ENCODE measurements at regions not wholly inside any gene's neighbourhood (a gene's known extent, or its start where the extent isn't known, plus 50 kb on each side); places are given as distances from the start of the nearest gene placed in this dataset.
"Not testable (repeated sequence)": the region's sequence is repeated elsewhere in the genome, so short reads cannot be mapped to it uniquely, and the experiment has no call there.

- H3K4me1 ChIP-seq (ENCODE audit: control insufficient read depth, insufficient read depth, low read length), result peaks cover 13% of the 10 kb centered on the region
- H3K9ac ChIP-seq (ENCODE audit: low read length); H3K27me3 ChIP-seq (replicated peaks; ENCODE audit: control insufficient read depth, insufficient read depth, low read length); DNase-seq (ENCODE audit: low read depth); H3K9me3 ChIP-seq (ENCODE audit: control insufficient read depth, low read length); H3K36me3 ChIP-seq (ENCODE audit: control insufficient read depth, insufficient read depth, low read length, severe bottlenecking); H3K4me3 ChIP-seq (ENCODE audit: low read length): not testable (repeated sequence)
Measured at GRCh38 chr2:181802300-181802699, 89.2 kb upstream of the ITPRID2 start.

DNA sequence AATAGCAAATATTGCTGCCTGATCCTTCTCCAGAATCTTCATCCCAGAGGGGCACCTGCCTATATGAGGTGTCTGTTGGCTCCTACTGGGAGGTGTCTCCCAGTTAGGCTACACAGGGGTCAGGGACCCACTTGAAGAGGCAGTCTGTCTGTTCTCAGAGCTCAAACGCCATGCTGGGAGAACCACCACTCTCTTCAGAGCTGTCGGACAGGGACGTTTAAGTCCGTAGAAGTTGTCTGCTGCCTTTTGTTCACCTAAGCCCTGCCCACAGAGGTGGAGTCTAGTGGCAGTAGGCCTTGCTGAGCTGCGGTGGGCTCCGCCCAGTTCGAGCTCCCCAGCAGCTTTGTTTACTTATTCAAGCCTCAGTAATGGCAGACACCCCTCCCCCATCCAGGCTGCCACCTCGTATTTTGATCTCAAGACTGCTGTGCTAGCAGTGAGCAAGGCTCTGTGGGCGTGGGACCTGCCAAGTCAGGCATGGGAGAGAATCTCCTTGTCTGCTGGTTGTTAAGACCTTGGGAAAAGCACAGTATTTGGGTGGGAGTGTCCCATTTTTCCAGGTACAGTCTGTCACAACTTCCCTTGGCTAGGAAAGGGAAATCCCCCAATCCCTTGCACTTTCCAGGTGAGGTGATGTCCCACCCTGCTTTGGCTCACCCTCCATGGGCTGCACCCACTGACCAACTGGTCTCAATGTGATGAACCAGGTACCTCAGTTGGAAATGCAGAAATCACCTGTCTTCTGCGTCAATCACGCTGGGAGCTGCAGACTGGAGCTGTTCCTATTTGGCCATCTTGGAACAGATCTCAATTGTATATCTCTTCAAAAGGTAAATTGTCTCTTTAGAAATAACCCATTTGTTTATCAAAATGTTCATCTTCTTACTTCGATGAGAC lies 87.4 kb upstream of the ITPRID2 start:
- peaks cover 13% of the 10 kb centered on the region for H3K4me1 ChIP-seq (ENCODE audit: control insufficient read depth, insufficient read depth, low read length)
- not testable (repeated sequence) for H3K36me3 ChIP-seq (ENCODE audit: control insufficient read depth, insufficient read depth, low read length, severe bottlenecking); H3K9me3 ChIP-seq (ENCODE audit: control insufficient read depth, low read length); DNase-seq (ENCODE audit: low read depth); H3K4me3 ChIP-seq (ENCODE audit: low read length); H3K9ac ChIP-seq (ENCODE audit: low read length); H3K27me3 ChIP-seq (replicated peaks; ENCODE audit: control insufficient read depth, insufficient read depth, low read length)

DNA sequence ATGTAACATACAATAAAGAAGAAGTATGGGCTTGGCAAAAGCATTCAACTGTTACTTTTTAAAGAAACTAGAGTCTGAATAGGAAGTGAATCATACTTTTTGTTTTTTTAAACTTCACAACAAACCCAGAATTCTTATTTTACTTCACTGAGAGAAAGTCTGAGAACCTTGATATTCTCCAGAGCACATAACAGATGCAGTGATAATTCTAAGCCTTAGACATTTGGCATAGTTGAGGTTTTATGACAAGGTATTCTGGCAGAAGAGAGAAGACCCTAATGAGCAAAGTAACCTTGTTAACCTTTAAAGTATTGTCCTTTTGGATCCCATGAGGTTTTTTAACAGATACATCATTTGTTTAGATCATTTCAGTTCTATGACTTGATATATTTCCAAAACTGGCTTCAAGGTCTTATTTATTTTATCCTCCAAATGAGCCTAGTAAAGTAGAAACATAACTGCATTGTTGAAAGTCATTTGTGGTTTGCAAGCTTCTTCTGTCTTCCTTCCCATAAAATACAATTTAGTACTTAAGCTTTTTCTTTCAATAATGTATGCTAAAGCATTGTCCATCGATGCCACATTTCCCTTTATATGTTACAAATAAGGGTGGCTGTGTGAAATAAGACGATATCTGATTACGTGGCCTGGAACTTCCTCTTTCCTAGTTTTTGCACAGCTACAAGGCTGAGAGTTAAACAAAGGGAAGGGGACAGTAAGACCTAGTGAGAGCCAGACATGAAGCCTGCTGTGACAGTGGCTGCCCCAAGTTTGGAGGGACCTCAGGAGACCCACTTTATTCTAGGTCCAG lies 86.1 kb upstream of the ITPRID2 start:
- DNase-seq (ENCODE audit: low read depth), result peak; percentile 61
- Histone ChIP-seq H3K36me3 (ENCODE audit: control insufficient read depth, insufficient read depth, low read length, severe bottlenecking) (no peaks in the 10 kb centered on the region), H3K27me3 (replicated peaks; ENCODE audit: control insufficient read depth, insufficient read depth, low read length) (no peaks in the 10 kb centered on the region), H3K9ac (ENCODE audit: low read length) (no peak overlapping the region), H3K4me1 (ENCODE audit: control insufficient read depth, insufficient read depth, low read length) (peaks cover 13% of the 10 kb centered on the region), H3K9me3 (ENCODE audit: control insufficient read depth, low read length) (no peaks in the 10 kb centered on the region), H3K4me3 (ENCODE audit: low read length) (no peak overlapping the region)

DNA sequence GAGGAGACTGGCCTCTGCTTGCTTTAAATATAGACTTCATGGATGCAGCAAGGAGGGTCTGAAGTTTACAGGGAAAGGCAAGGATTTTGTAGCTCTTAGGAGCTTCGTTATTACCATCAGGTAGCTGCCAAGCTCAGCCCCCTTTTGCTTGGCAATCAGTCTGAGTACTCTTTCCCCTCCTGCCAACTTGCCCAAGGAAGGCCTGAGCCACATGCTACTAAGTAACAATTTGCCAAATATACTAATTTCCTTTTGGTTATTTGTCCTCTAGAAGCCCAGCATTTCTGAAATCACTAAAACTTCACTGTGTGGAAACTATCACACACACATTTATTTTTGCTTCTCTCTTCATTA lies 85.5 kb upstream of the ITPRID2 start:
- Histone ChIP-seq H3K36me3 (ENCODE audit: control insufficient read depth, insufficient read depth, low read length, severe bottlenecking) (no peaks in the 10 kb centered on the region), H3K27me3 (replicated peaks; ENCODE audit: control insufficient read depth, insufficient read depth, low read length) (no peaks in the 10 kb centered on the region), H3K4me1 (ENCODE audit: control insufficient read depth, insufficient read depth, low read length) (peaks cover 19% of the 10 kb centered on the region), H3K9me3 (ENCODE audit: control insufficient read depth, low read length) (no peaks in the 10 kb centered on the region), H3K9ac (ENCODE audit: low read length) (no peak overlapping the region), H3K4me3 (ENCODE audit: low read length) (no peak overlapping the region)
- no peak for DNase-seq (ENCODE audit: low read depth)

DNA sequence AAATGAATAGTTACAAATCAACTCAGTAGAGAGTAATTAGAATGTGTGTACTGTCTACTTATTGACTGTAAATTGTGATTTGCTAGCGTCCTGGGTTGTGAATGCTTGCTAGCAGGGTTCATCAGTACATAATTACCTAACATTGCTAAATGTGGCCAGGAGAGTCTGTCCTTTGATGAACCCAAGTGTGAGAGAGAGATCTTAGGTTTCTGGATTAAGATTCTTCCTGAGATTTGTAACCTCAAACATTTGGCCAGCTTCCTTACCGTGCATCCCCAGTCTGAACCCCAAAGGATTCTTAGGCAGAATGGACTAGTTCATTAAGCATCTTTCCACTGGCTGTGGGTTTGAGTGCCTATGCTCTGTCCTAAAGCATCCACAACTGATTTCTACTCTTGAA lies 84.0 kb upstream of the ITPRID2 start:
- Histone ChIP-seq H3K4me1 (ENCODE audit: control insufficient read depth, insufficient read depth, low read length) (peaks cover 20% of the 10 kb centered on the region), H3K9ac (ENCODE audit: low read length) (no peak overlapping the region), H3K36me3 (ENCODE audit: control insufficient read depth, insufficient read depth, low read length, severe bottlenecking) (no peaks in the 10 kb centered on the region), H3K9me3 (ENCODE audit: control insufficient read depth, low read length) (no peaks in the 10 kb centered on the region), H3K4me3 (ENCODE audit: low read length) (no peak overlapping the region), H3K27me3 (replicated peaks; ENCODE audit: control insufficient read depth, insufficient read depth, low read length) (no peaks in the 10 kb centered on the region)
- DNase-seq (ENCODE audit: low read depth), result no peak

DNA sequence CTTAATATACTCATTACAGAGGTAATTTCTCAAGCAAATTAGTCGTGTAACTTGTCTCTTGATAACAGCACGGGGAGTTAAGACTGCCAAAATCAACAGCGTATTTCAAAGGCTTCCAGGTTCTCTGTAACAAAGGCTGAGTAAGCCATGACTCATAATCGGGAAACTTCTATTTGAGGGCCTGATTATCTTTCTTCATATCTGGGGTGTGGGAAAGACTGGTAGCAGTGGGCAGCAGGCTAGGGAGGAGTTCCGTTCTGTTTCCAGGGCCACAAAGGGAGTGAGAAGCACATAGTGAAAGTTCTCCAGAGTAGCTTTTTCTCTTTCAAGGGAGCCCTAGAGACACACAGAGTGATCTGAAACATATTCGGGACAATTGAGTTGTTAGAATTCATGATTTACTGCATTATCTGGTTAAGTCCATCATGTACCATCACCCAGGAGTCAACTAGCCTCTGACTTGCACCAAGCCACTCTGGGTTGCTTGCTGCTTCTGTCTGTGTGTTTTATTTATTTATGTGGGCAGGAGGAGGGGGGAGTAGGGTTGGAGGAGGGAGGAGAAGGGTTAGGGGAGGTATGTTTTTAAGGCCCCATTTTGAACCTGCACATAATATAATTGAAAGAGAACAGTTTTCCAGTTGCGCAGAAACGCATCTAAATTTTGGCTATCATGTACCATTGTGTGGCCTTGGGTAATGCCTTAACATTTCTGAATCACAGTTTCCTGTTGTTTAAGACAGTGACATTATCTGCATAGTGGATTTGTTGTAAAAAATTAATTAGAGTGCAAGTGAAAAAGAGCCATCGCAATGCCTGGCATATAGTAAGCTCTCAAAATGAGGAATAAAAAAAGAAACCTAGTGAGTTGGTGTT lies 80.5 kb upstream of the ITPRID2 start:
- peak; percentile 80 for DNase-seq (ENCODE audit: low read depth)
- H3K4me3 ChIP-seq (ENCODE audit: low read length), result no peak overlapping the region
- H3K4me1 ChIP-seq (ENCODE audit: control insufficient read depth, insufficient read depth, low read length), result peaks cover 7% of the 10 kb centered on the region
- H3K36me3 ChIP-seq (ENCODE audit: control insufficient read depth, insufficient read depth, low read length, severe bottlenecking), result no peaks in the 10 kb centered on the region
- no peak overlapping the region for H3K9ac ChIP-seq (ENCODE audit: low read length)
- H3K9me3 ChIP-seq (ENCODE audit: control insufficient read depth, low read length), result no peaks in the 10 kb centered on the region
- H3K27me3 ChIP-seq (replicated peaks; ENCODE audit: control insufficient read depth, insufficient read depth, low read length), result no peaks in the 10 kb centered on the region

GRCh38 chr2:181812106-181812743 lies 79.3 kb upstream of the ITPRID2 start:
- no peak overlapping the region for H3K9ac ChIP-seq (ENCODE audit: low read length)
- H3K4me3 ChIP-seq (ENCODE audit: low read length), result no peak overlapping the region
- peak; percentile 34 for DNase-seq (ENCODE audit: low read depth)
- peaks cover 7% of the 10 kb centered on the region for H3K4me1 ChIP-seq (ENCODE audit: control insufficient read depth, insufficient read depth, low read length)
- H3K36me3 ChIP-seq (ENCODE audit: control insufficient read depth, insufficient read depth, low read length, severe bottlenecking), result no peaks in the 10 kb centered on the region
- H3K27me3 ChIP-seq (replicated peaks; ENCODE audit: control insufficient read depth, insufficient read depth, low read length), result no peaks in the 10 kb centered on the region
- no peaks in the 10 kb centered on the region for H3K9me3 ChIP-seq (ENCODE audit: control insufficient read depth, low read length)

- DNase-seq (ENCODE audit: low read depth), result peak; percentile 39
- Histone ChIP-seq H3K4me3 (ENCODE audit: low read length) (no peak overlapping the region), H3K36me3 (ENCODE audit: control insufficient read depth, insufficient read depth, low read length, severe bottlenecking) (no peaks in the 10 kb centered on the region), H3K9me3 (ENCODE audit: control insufficient read depth, low read length) (no peaks in the 10 kb centered on the region), H3K4me1 (ENCODE audit: control insufficient read depth, insufficient read depth, low read length) (peaks cover 7% of the 10 kb centered on the region), H3K9ac (ENCODE audit: low read length) (no peak overlapping the region), H3K27me3 (replicated peaks; ENCODE audit: control insufficient read depth, insufficient read depth, low read length) (no peaks in the 10 kb centered on the region)
Measured at GRCh38 chr2:181814057-181814491, 77.5 kb upstream of the ITPRID2 start.

DNA sequence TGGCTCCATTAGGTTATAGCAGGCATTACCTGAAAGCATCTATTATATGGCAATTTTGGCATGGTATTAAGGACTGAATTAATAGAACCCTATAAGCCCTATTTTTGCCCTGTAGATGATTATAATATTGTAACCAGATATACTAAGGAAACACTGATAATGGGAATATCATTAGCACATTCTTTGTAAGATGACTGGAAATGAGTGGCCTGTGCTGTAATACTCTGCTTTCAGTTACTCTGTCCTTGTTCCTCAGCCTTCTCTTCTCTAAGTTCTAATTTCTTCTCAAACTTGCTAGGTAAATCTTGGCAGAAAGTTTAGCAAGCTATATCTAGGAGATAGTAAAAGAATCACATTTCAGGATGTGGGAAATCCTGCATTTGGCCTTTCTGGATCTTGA lies 74.0 kb upstream of the ITPRID2 start:
- no peak for DNase-seq (ENCODE audit: low read depth)
- no peak overlapping the region for H3K4me3 ChIP-seq (ENCODE audit: low read length)
- no peaks in the 10 kb centered on the region for H3K4me1 ChIP-seq (ENCODE audit: control insufficient read depth, insufficient read depth, low read length)
- H3K36me3 ChIP-seq (ENCODE audit: control insufficient read depth, insufficient read depth, low read length, severe bottlenecking), result no peaks in the 10 kb centered on the region
- no peak overlapping the region for H3K9ac ChIP-seq (ENCODE audit: low read length)
- no peaks in the 10 kb centered on the region for H3K9me3 ChIP-seq (ENCODE audit: control insufficient read depth, low read length)
- no peaks in the 10 kb centered on the region for H3K27me3 ChIP-seq (replicated peaks; ENCODE audit: control insufficient read depth, insufficient read depth, low read length)

DNA sequence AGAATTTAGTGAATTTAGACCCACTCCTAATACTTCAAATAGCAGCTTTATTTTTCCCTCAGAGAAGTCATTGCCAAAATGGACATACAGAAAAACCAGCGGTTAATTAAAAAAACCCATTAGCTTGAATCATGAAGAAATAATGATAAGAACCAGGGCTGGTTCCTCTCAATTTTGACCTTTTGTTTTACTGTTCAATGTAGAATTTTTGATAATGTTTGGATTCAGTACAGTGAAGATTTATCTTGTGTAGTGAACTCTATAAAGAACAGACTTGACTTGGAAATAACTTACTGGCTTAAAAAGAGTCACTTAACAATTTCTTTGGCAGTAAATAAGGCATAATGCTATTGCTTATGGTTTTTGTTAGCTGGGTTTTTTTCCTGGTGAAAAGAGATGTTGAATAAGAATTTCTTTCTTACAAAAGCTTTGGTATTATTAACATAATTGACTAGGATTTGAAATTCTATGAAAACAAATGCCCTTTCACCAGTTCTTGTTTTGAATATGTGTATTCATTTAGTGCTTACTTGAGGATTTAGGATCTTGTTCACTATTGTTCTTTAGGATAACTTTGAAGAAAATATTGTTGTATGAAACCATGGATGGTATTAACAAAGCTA lies 73.4 kb upstream of the ITPRID2 start:
- no peak overlapping the region for H3K9ac ChIP-seq (ENCODE audit: low read length)
- no peaks in the 10 kb centered on the region for H3K4me1 ChIP-seq (ENCODE audit: control insufficient read depth, insufficient read depth, low read length)
- H3K9me3 ChIP-seq (ENCODE audit: control insufficient read depth, low read length), result no peaks in the 10 kb centered on the region
- no peak overlapping the region for H3K4me3 ChIP-seq (ENCODE audit: low read length)
- DNase-seq (ENCODE audit: low read depth), result no peak
- no peaks in the 10 kb centered on the region for H3K36me3 ChIP-seq (ENCODE audit: control insufficient read depth, insufficient read depth, low read length, severe bottlenecking)
- H3K27me3 ChIP-seq (replicated peaks; ENCODE audit: control insufficient read depth, insufficient read depth, low read length), result no peaks in the 10 kb centered on the region
